Glomerular visceral epithelial cell (primary cell): ENCODE measurements at regions not wholly inside any gene's neighbourhood (a gene's known extent, or its start where the extent isn't known, plus 50 kb on each side); places are given as distances from the start of the nearest gene placed in this dataset.

Experiments
- DNase-seq: peaks from one replicate; pipeline ENCODE4 v3.0.0-alpha.2; 2016; ENCODE audit errors: extremely low spot score

- DNase-seq: no peak
These were observed 135.5 kb upstream of the SMAD3 start for GRCh38 chr15:66929843-66930402.

- DNase-seq: peak; percentile 62
These were observed 133.4 kb upstream of the SMAD3 start for GRCh38 chr15:66931768-66932633.

GRCh38 chr15:66932634-66933024 is 132.8 kb upstream of the SMAD3 start:
- no peak for DNase-seq

GRCh38 chr15:66933932-66934867 is 131.2 kb upstream of the SMAD3 start:
- DNase-seq: no peak

- DNase-seq: no peak
These were observed 130.4 kb upstream of the SMAD3 start for GRCh38 chr15:66934868-66935520.

GRCh38 chr15:66935688-66936087 is 129.7 kb upstream of the SMAD3 start:
- DNase-seq: no peak

GRCh38 chr15:66936109-66936860 is 129.1 kb upstream of the SMAD3 start:
- no peak for DNase-seq

GRCh38 chr15:66936861-66937582 is 128.4 kb upstream of the SMAD3 start:
- DNase-seq: no peak

GRCh38 chr15:66937588-66937987 is 127.8 kb upstream of the SMAD3 start:
- no peak for DNase-seq

- no peak for DNase-seq
These were observed 127.1 kb upstream of the SMAD3 start for GRCh38 chr15:66938114-66938830.

GRCh38 chr15:66939016-66939415 is 126.4 kb upstream of the SMAD3 start:
- no peak for DNase-seq

- no peak for DNase-seq
These were observed 125.9 kb upstream of the SMAD3 start for GRCh38 chr15:66939451-66940023.

- DNase-seq: peak; percentile 25
These were observed 125.0 kb upstream of the SMAD3 start for GRCh38 chr15:66940368-66940767.

- no peak for DNase-seq
These were observed 124.2 kb upstream of the SMAD3 start for GRCh38 chr15:66941108-66941711.

GRCh38 chr15:66941791-66942190 is 123.6 kb upstream of the SMAD3 start:
- DNase-seq: no peak

GRCh38 chr15:66942649-66943390 is 122.6 kb upstream of the SMAD3 start:
- no peak for DNase-seq

GRCh38 chr15:66943456-66944095 is 121.8 kb upstream of the SMAD3 start:
- peak; percentile 48 for DNase-seq

- no peak for DNase-seq
These were observed 121.3 kb upstream of the SMAD3 start for GRCh38 chr15:66944121-66944520.
